KMS-11 (cell line): ENCODE measurements at regions not wholly inside any gene's neighbourhood (a gene's known extent, or its start where the extent isn't known, plus 50 kb on each side); places are given as distances from the start of the nearest gene placed in this dataset.

Experiments used
- H2AFZ ChIP-seq: fragments of 200-600 bp; sonication (generic); 2 replicates; pipeline ENCODE4 v1.6.1; 2016; ENCODE audit warnings: antibody characterized with exemption, mixed run types, low read depth
- H3K27ac ChIP-seq: fragments of 200-600 bp; sonication (generic); 2 replicates; pipeline ENCODE4 v1.6.1; 2016; ENCODE audit warnings: mild to moderate bottlenecking, mixed run types
- H3K27me3 ChIP-seq: fragments of 200-600 bp; sonication (generic); 2 replicates; pipeline ENCODE4 v1.6.1; 2017; ENCODE audit warnings: mild to moderate bottlenecking, low read depth, mixed run types, moderate library complexity; ENCODE audit not compliant: insufficient read depth
- H3K36me3 ChIP-seq: fragments of 200-600 bp; sonication (generic); 2 replicates; pipeline ENCODE4 v1.6.1; 2017; ENCODE audit warnings: mild to moderate bottlenecking, mixed run types; ENCODE audit not compliant: insufficient read depth
- H3K4me1 ChIP-seq: fragments of 200-600 bp; sonication (generic); 2 replicates; pipeline ENCODE4 v1.6.1; 2016; ENCODE audit warnings: mild to moderate bottlenecking, low read depth, mixed run types; ENCODE audit not compliant: poor library complexity, severe bottlenecking
- H3K4me2 ChIP-seq: fragments of 200-600 bp; sonication (generic); 2 replicates; pipeline ENCODE4 v1.7.0; 2016; ENCODE audit warnings: mild to moderate bottlenecking, mixed run types
- H3K4me3 ChIP-seq: fragments of 200-600 bp; sonication (generic); IDR thresholded peaks from 2 replicates; pipeline ENCODE4 v1.6.1; 2017; ENCODE audit warnings: low read depth, low read length, mixed read lengths; ENCODE audit not compliant: insufficient read depth
- H3K79me2 ChIP-seq: fragments of 200-600 bp; sonication (generic); 2 replicates; pipeline ENCODE4 v1.6.1; 2016; ENCODE audit warnings: low read depth, mixed run types; ENCODE audit not compliant: insufficient read depth
- H3K9ac ChIP-seq: fragments of 200-600 bp; sonication (generic); 2 replicates; pipeline ENCODE4 v1.6.1; 2016; ENCODE audit warnings: mild to moderate bottlenecking, mixed run types
- H4K20me1 ChIP-seq: fragments of 200-600 bp; sonication (generic); 2 replicates; pipeline ENCODE4 v1.6.1; 2016; ENCODE audit warnings: mild to moderate bottlenecking, mixed run types; ENCODE audit not compliant: insufficient read depth
- CTCF ChIP-seq: fragments of 200-600 bp; sonication (generic); conservative IDR thresholded peaks from 2 replicates; pipeline ENCODE4 v1.6.1; 2017; ENCODE audit warnings: low read depth, mild to moderate bottlenecking, antibody characterized with exemption, low read length, moderate library complexity, mixed read lengths

GRCh38 chr6:11345536-11345935, 113.1 kb upstream of the NEDD9 start:
- H3K4me1 ChIP-seq: no peaks in the 10 kb centered on the region
- no peaks in the 10 kb centered on the region for H4K20me1 ChIP-seq
- H3K79me2 ChIP-seq: no peaks in the 10 kb centered on the region
- no peak overlapping the region for H3K27ac ChIP-seq
- H3K36me3 ChIP-seq: no peaks in the 10 kb centered on the region
- H2AFZ ChIP-seq: no peak overlapping the region
- no peak for TF ChIP-seq CTCF
- H3K4me2 ChIP-seq: no peak overlapping the region
- H3K9ac ChIP-seq: no peak overlapping the region
- H3K27me3 ChIP-seq: no peaks in the 10 kb centered on the region
- no peak overlapping the region for H3K4me3 ChIP-seq

DNA sequence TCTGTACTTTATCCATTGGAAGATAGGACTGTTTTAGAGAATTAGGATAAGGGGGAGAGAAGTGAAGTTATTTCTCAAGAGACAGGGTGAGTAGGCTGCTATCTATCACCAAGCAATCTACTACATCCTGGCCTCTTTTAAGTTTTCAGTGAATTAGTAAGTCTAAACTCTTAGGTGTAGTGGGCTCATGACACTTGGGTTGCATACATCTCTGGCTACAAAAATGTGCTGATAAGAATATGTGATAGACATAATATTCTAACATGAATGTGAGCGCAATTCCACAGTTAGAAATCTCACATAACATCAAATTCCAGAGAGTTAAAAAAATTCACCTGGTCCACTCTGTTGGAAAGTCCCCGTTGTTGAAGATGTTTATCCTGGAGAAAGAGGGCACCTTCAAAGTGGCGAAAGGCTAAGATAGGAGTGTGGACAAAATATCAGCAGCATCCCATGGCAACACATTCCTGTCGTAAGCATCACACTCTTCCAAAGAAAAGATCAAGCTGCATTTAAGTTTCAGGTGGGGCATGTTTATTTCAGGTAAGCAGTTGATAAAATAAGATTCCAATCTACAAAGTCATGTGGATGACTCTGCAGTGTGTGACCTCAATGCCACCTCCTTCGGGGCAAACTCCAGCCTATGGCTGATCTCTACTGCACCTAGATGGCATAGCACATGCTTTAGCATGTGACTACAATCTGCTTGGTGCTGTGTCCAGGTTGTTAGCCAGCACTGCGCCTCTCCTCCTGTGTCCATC, 111.7 kb upstream of the NEDD9 start:
- Histone ChIP-seq H3K4me3 (no peak overlapping the region), H3K9ac (no peak overlapping the region), H3K4me1 (no peaks in the 10 kb centered on the region), H3K36me3 (no peaks in the 10 kb centered on the region), H3K27me3 (no peaks in the 10 kb centered on the region), H2AFZ (no peak overlapping the region), H3K27ac (no peak overlapping the region), H3K4me2 (no peak overlapping the region), H3K79me2 (no peaks in the 10 kb centered on the region), H4K20me1 (no peaks in the 10 kb centered on the region)
- TF ChIP-seq CTCF: no peak

DNA sequence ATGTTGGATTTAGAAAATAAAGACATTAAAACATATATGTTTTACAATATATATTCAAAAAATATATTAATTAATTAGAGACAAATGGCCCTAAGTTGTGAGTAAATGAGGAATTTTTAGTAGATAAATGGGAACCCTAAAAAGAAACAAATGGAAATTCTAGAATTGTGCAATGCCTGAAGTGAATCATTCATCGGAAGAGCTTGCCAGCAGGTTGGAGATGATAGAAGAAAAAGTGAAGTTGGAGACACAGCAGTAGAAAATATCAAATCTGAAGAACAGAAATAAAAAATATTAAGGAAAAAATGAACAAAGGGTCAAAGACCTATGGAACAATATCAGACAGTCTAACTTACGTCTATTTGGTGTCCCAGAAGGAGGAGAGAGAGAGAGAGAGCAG, 109.4 kb upstream of the NEDD9 start:
- no peak for TF ChIP-seq CTCF
- H3K4me3 ChIP-seq: no peak overlapping the region
- no peak overlapping the region for H2AFZ ChIP-seq
- H3K27me3 ChIP-seq: no peaks in the 10 kb centered on the region
- H3K9ac ChIP-seq: no peak overlapping the region
- no peaks in the 10 kb centered on the region for H3K36me3 ChIP-seq
- H3K4me1 ChIP-seq: no peaks in the 10 kb centered on the region
- H3K4me2 ChIP-seq: no peak overlapping the region
- no peak overlapping the region for H3K27ac ChIP-seq
- no peaks in the 10 kb centered on the region for H3K79me2 ChIP-seq
- no peaks in the 10 kb centered on the region for H4K20me1 ChIP-seq

DNA sequence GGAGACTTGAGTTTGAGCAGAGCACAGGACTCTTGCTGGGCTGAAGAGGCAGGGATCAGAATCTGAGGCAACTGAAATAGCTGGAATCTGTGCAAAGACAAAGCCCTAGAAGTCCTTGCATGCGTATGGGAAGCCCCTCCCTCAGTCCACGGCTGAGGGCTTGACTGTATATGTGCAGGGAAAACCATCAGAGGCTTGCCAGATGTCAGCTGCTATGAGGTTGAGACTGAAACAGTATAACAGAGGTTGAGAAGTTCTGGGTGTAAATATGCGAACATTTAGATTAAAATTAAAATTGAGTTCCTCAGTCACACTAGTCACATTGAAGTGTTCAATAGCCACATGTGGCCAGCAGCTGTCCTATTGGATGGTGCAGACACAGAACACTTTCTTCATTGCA, 108.8 kb upstream of the NEDD9 start:
- H3K4me2 ChIP-seq: no peak overlapping the region
- H3K4me3 ChIP-seq: no peak overlapping the region
- no peaks in the 10 kb centered on the region for H3K79me2 ChIP-seq

More for the DNA sequence above, 108.8 kb upstream of the NEDD9 start:
- TF ChIP-seq CTCF: no peak
- H3K27ac ChIP-seq: no peak overlapping the region
- no peaks in the 10 kb centered on the region for H3K36me3 ChIP-seq
- H3K27me3 ChIP-seq: no peaks in the 10 kb centered on the region
- H2AFZ ChIP-seq: no peak overlapping the region
- H3K9ac ChIP-seq: no peak overlapping the region
- H4K20me1 ChIP-seq: no peaks in the 10 kb centered on the region
- H3K4me1 ChIP-seq: no peaks in the 10 kb centered on the region
